HG03342 (cell line): ENCODE measurements at regions not wholly inside any gene's neighbourhood (a gene's known extent, or its start where the extent isn't known, plus 50 kb on each side); places are given as distances from the start of the nearest gene placed in this dataset.
A peak's percentile ranks its signal among the peaks of the same experiment; 100 is the strongest.

Experiments used
- ATAC-seq: cut with Tn5 transposase; IDR thresholded peaks from one replicate; pipeline ENCODE4 v1.9.1; 2021; ENCODE audit warnings: mild to moderate bottlenecking, moderate library complexity; ENCODE audit not compliant: unreplicated experiment

GRCh38 chr3:22208844-22209243, 457.8 kb upstream of the ZNF385D start:
- no peak for ATAC-seq

DNA sequence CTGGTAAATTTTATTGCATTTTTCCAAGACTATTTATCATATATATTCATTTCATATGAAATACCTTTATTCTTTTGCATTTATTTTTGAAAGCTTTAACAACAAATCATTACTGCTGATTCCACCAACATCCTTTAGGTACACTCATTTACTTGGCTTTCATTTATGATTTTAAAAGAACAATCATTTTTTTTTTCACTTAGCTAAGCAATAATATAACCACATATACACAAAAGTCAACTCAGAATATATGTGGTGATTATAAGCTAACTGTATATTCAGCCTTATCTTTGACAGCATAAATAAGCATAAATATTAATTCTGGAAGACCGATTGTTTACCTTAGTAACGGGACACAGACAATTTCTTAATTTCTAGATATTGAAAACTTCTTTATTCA, 458.6 kb upstream of the ZNF385D start:
- no peak for ATAC-seq

DNA sequence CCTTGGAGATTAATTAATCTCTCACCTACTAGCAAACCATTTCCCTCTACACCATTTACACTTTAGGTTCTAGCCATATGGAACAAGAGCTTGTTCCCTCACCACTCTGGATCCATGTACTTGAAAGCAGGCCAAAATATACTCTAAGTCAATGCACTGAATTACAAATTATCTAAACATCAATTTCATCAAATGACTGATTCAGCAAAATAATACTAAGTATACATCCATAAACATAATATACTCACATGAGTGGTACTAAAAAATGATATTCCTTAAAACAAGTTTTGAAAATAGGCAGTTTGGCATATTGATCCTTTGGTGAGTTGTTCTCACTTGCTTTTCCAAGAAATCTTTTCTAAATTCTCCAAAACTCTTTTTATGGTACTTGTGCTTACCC, 459.7 kb upstream of the ZNF385D start:
- no peak for ATAC-seq

GRCh38 chr3:22216601-22217000, 465.6 kb upstream of the ZNF385D start:
- no peak for ATAC-seq

DNA sequence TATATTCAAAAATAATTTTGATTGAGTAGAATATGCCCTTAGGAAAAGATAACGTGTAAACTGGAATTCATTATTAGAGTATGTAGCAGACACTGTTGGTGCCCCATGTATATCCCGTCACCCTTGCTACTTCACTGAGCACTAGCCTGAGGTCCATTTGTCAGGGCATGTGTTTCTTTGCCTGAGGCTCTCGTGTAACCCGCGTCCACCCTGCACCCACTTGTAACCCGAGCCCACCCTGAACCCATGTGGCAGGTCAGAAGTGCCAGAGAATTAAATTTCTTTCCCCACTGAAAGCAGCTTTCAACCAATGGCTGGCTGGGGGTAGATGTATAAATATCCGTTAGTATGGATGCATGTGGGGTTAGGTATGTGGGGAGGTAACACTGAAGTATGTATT, 474.2 kb upstream of the ZNF385D start:
- ATAC-seq: no peak

DNA sequence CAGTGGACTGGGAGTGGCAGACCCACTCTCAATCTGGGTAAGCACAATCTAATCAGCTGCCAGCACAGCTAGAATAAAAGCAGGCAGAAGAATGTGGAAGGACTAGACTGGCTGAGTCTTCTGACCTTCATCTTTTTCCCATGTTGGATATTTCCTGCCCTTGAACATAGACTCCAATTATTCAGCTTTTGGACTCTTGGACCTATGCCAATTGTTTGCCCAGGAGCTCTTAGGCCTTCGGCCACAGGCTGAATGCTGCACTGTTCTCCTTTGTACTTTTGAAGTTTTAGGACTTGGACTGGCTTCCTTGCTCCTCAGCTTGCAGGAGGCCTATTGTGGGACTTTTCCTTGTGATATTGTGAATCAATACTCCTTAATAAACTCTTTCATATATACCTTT, 477.7 kb upstream of the ZNF385D start:
- ATAC-seq: no peak

DNA sequence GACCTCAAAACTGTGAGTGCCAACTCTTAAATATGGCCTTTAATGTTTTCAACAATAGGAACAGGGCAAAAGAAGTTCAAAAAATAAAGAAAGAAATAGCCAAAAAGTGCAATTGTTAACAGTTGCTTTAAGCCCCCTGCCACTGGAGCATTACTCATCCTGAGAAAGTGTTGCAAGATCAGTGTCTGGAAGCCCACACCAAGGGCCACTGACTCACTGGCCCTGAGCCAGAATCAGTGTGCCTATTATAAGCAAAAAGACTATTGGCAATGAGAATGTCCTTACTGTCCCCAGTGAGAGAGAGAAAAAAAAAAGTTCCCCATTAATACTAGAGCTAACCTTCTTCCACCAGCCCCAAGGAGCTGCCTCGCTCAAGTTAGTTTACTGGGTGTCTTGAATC, 480.1 kb upstream of the ZNF385D start:
- ATAC-seq: no peak

GRCh38 chr3:22236490-22237270, 485.7 kb upstream of the ZNF385D start:
- peak; percentile 77 for ATAC-seq

GRCh38 chr3:22239011-22239410, 488.0 kb upstream of the ZNF385D start:
- no peak for ATAC-seq

DNA sequence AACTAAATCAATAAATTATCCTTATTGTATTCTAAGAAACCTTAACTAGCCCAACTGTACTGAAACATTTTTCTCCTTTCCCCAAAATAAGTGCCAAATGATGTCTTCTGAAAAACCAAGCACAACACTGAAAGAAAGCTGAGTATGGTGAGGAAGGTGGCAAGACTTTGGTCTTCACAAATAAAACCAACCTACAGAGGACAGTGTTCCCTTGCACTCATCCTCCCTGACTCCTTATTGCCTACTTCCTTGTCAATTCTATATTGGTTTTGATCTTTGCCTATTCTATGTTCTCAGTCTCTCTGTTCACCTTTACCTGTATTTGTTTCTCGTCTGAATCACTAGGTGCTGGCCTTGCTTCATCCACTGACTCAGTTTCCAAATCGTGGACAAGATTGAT, 490.1 kb upstream of the ZNF385D start:
- ATAC-seq: no peak

DNA sequence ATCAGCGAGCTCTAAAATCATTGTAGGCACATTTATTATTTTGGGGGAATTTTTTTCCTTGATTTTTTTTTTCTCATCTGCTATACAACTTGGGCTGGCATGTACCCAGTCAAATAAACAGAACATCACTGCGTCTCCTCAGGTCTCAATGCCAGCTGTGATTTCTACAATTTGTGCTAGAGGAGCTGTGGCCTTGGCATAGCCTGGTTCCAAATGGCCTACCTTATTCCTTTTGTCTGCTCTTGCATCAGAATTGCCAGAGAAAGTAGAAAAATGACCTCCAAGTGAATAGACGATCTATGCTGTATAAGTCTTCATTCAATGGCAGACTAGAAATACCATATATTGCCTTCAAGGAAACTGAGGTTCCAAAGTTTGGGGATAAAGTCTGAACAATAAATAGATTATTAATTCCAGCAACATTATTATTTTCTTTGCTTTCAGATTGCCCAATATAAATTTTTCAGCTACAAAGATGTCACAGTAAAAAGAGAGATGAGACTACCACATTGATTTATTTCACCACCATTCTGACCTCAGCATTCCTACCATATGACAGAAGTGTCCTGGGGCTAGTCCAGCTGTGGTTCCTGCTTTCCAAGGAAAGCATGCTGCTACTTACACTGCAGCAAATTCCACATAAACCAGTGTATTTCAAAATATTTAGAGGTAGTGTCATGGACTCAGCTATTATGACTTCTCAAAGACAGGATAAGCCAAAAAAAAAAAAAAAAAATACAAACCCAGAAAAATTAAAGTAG, 493.9 kb upstream of the ZNF385D start:
- ATAC-seq: no peak

- ATAC-seq: no peak
These were observed 495.0 kb upstream of the ZNF385D start for GRCh38 chr3:22245811-22246583.

DNA sequence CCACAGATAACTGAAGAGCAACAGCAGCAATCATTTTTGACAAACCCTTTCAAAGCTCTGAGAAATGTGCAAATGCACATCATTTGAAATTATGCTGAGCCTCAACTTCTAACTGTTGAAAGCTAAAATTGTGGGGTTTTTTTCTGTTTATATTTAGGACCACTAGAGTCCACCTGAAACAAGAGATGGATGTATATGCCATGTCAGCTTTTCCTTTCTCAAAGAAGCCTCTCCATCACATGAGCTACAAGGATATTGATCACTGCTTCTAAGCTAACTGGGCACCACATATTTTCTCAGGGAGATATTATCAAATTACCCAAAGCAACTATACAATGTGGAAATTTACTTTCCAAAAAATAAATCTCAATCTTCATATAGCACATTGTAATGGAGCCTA, 498.6 kb upstream of the ZNF385D start:
- ATAC-seq: no peak

DNA sequence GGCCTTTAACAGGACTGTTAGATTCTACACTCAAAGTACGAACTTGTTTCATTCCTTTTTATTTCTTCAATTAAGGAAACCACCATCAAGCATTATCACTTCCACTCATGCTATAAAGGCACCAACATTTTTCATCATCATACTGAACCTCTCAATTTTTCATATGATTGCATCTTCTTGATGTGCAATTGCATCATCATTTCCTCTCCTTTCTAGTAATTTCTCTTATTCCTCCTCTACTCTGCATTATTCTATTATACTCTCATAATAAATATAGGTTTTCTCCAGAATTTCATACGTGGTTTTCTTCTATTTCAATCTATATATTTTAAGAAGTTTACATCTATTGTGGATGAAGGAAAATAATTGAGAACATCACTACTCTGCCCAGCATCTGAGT, 506.2 kb upstream of the ZNF385D start:
- no peak for ATAC-seq

GRCh38 chr3:22262386-22262785, 511.4 kb upstream of the ZNF385D start:
- ATAC-seq: no peak

DNA sequence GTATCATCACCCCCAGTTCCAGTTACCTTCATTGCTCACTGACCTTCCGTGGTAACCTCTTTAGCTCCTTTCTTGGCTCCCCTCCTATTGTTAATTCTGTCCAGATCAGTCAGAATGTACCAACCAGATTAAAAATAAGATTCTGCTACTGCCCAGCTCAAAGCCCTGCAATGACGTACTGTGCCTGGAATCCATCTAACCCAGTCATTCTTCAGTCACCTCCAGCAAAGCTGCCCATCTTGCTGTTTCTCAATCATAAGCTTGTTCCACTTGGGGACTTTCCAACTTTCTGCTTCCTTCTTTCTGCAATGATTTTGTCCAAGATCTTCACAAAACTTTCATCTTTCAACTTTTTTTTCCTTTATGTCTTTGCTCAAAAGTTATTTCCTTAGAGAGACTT, 512.0 kb upstream of the ZNF385D start:
- no peak for ATAC-seq

DNA sequence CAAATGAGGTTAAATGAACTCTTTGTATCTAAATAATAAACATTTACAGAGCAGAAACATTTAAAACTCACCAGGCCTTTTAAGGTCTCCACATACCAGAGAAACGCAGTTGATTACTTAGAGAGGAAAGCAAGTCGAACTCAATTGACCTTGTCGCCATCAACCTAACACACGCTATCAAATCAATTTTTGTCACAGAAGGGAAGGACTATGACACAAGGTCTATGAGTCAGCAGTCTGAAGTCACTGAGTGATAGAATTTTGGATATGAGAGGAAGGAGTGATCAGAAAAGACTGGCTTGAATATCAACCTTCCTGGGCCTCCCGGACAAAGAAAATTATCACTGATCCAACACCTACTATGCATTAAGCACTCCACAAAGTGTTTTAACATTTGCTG, 514.4 kb upstream of the ZNF385D start:
- ATAC-seq: no peak

GRCh38 chr3:22269831-22270230, 518.8 kb upstream of the ZNF385D start:
- no peak for ATAC-seq

DNA sequence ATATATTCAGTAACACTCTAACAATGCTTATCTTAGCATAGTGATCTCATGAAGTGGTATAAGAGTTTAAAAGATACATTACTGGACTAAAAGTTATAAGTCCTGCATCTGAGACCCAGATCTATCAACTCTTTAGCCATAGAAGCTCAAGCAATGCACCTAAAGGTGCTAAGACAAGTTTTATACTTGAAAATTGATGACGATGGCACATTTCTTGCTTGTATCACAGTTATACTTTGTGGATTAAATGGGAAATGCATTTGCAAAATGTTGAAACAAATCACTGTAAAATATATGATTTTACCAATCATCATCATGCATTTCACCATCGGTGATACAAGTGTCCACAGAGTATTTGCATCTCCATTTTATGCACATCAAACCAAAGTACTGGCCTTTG, 525.3 kb upstream of the ZNF385D start:
- no peak for ATAC-seq

GRCh38 chr3:22284559-22284958, 533.5 kb upstream of the ZNF385D start:
- ATAC-seq: no peak

- no peak for ATAC-seq
These were observed 537.7 kb upstream of the ZNF385D start for GRCh38 chr3:22288756-22289155.

- no peak for ATAC-seq
These were observed 541.7 kb upstream of the ZNF385D start for GRCh38 chr3:22292681-22293080.
